GM13976 (cell line): ENCODE measurements at regions not wholly inside any gene's neighbourhood (a gene's known extent, or its start where the extent isn't known, plus 50 kb on each side); places are given as distances from the start of the nearest gene placed in this dataset.

Experiments used
- DNase-seq: peaks from one replicate; pipeline ENCODE4 v3.0.0; 2012; ENCODE audit warnings: low spot score
- CTCF ChIP-seq: IDR thresholded peaks from 2 replicates; pipeline ENCODE4 v1.5.1; 2012; ENCODE audit warnings: borderline replicate concordance, mild to moderate bottlenecking; ENCODE audit not compliant: insufficient read depth; ENCODE audit errors: extremely low read depth, missing control alignments, control extremely low read depth
- in situ Hi-C: fragments of 300-500 bp; cut with MboI; formaldehyde crosslinking; loops from one replicate; pipeline ENCODE4 v1.12.0; 2022; ENCODE audit warnings: low sequenced_read_pairs, mixed read lengths, inconsistent platforms; ENCODE audit not compliant: unreplicated experiment

- no peak for DNase-seq
- in situ Hi-C loops, result no loop called here
- no peak for TF ChIP-seq CTCF
Observed at GRCh38 chr13:72430923-72431322, 296.5 kb downstream of the MZT1 start.

GRCh38 chr13:72427757-72428528, 299.5 kb downstream of the MZT1 start:
- DNase-seq, result no peak
- in situ Hi-C loops, result no loop called here
- TF ChIP-seq CTCF, result no peak

GRCh38 chr13:72424059-72424458, 303.4 kb downstream of the MZT1 start:
- TF ChIP-seq CTCF, result no peak
- DNase-seq, result no peak
- in situ Hi-C loops, result no loop called here

DNA sequence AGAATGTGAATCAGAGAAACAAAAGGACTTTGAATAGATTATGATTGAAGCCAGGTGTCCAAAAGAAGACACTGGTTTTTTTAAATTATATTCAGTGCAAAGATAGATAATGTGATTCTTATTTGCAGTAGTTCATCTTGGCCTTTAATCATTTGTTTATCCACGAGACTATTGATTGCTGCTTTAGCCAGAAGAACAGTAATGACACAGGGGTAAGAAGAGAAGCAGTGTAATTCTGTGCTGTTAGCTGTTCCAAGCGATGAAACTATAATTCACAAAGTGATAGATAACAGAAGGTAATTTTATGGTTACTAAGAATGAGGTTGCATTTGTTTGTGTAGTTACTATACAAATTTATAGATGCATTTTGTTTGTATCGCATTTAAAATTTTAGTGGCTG, 311.6 kb downstream of the MZT1 start:
- no peak for TF ChIP-seq CTCF
- no peak for DNase-seq
- in situ Hi-C loops, result no loop called here

DNA sequence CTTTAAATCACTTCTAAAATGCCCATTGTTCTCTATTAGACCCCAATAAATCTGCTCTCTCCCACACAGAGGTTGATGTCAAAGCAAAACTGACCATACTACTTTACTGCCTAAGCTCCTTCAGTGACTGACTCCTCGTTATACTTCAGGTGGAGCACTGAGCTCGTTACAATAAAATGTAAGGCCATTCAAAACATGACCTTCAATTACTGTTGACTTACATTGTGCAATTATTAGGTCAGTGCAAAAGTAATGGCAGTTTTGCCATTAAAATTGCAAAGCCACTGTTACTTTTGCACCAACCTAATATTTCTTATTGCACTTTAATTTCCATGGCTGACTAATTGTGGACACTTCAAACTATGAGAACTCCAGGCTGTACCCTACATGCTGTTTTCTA, 314.9 kb downstream of the MZT1 start:
- in situ Hi-C loops, result no loop called here
- DNase-seq, result no peak
- TF ChIP-seq CTCF, result no peak

DNA sequence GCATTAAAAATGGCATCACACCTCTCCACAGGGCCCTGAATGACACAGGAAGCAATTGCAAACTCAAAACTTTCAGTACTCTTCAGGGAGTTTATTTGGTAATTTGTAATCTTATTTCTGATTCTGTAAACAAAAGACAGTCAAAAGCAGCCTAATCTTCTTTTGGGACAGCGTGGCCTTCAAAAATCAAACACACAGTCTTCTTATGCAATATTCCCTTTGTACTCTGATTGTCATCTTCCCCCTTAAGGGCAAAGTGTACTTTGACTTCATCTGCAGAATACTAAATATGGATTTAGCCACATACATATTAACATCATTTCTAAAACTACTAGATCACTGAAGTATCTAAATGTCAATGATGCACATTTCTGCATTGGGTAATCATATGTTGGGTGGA, 322.0 kb downstream of the MZT1 start:
- in situ Hi-C loops, result no loop called here
- TF ChIP-seq CTCF, result no peak
- DNase-seq, result no peak

DNA sequence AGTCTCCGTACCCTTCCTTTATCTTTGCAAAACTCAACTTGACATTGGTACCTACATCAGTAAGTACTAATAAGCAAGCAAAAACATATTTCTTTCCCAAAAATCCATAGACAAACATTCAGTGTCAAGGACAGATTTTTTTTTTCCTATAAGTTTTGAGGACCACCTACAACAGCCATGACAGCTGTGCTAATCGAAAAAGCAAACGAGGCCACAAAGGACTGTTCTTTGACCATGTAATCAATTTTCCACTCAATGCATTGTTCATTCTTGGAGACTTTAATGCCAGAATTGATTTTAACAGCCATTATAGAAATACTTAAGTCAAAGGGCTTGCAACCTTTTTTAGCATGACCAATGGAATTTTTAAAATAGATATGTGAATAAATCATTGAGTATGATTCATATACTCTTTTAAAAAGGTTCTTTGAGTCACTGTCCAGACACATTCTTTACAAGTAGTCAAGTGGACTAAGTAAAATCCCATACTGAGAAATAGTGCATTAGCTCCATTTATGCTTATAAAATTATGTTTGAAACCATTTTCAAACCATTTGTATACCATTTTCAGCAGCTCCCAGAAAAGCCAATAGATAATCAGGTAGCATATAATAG, 323.9 kb downstream of the MZT1 start:
- in situ Hi-C loops, result no loop called here
- no peak for DNase-seq
- no peak for TF ChIP-seq CTCF
